ENCODE measurements at regions not wholly inside any gene's neighbourhood (a gene's known extent, or its start where the extent isn't known, plus 50 kb on each side); places are given as distances from the start of the nearest gene placed in this dataset.

DNA sequence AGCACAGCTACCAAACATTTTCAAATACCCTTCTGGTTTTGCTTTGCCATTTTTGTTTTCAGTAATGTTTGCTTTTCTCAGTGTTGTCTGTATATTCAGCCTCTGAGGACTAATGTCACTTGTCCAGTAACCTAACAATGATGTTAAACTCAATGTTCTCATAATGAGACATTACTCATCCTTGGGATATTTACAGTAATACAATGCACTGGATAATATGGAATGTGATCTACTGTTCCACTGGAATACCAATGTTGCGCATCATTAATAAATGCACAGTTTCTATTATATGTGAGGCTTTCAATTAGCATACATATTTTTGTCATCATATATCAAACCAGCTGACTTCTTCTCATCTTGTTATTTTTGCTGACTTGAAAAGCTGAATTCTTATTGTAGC is 259.1 kb downstream of the SH2D1A start:
- no peak overlapping the region for H3K9ac ChIP-seq (ENCODE audit: insufficient read depth, low read length, poor library complexity, severe bottlenecking)
- H3K36me3 Mint-ChIP-seq: no peaks in the 10 kb centered on the region

DNA sequence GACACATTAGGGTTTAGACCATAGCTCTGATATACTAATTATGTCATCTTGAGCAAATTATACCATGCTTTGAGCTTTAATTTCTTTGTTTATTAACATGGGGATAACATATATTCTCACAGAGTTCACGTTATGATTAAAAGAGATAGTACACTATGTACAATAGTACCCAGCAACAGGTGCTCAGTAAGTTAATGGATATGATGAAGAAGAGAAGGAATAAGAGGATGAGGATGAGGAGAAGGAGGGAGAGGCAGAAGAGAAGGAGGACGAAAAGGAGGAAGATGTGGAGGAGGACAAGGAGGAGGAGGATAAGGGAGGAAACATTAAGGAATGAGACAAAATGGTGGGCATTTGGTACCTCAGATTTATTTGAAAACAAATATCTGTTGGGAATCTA is 260.4 kb downstream of the SH2D1A start:
- Histone ChIP-seq H3K79me2 (ENCODE audit: insufficient read depth, low read length) (no peaks in the 10 kb centered on the region), H3K4me2 (replicated peaks; ENCODE audit: extremely low read depth, low read length, poor library complexity, severe bottlenecking) (no peak overlapping the region), H3K4me3 (replicated peaks in 1 of 3; ENCODE audit: low read depth in 2 of 3, low read length in 3 of 3) (no peak overlapping the region), H3K9me3 (replicated peaks in 1 of 2; ENCODE audit: control insufficient read depth in 1 of 2, insufficient read depth in 1 of 2, low read length in 2 of 2) (no peaks in the 10 kb centered on the region), H3K36me3 (replicated peaks in 1 of 2; ENCODE audit: control insufficient read depth in 1 of 2, insufficient read depth in 2 of 2, low read length in 2 of 2) (no peaks in the 10 kb centered on the region), H3K9ac (ENCODE audit: insufficient read depth, low read length, poor library complexity, severe bottlenecking) (no peak overlapping the region), H3K27me3 (ENCODE audit: control insufficient read depth in 2 of 2, insufficient read depth in 2 of 2, low read length in 2 of 2) (no peaks in the 10 kb centered on the region), H3K27ac (ENCODE audit: low read depth in 1 of 2, low read length in 2 of 2) (no peak overlapping the region), H3K4me1 (ENCODE audit: control insufficient read depth in 1 of 2, insufficient read depth in 2 of 2, low read length in 2 of 2) (no peaks in the 10 kb centered on the region), H2AFZ (ENCODE audit: insufficient read depth, low read depth, low read length, poor library complexity, severe bottlenecking) (no peak overlapping the region), H4K20me1 (ENCODE audit: insufficient read depth, low read length) (no peaks in the 10 kb centered on the region)
- H3K9me3 Mint-ChIP-seq: no peaks in the 10 kb centered on the region
- no peak overlapping the region for H3K27ac Mint-ChIP-seq
- H3K4me1 Mint-ChIP-seq: no peaks in the 10 kb centered on the region
- intact Hi-C loops (cut with micrococcal nuclease): no loop called here
- WGBS (ENCODE audit: insufficient coverage): 88% methylated on average over 1 of the region's 2 CpGs
- TF ChIP-seq, protein P1, sequence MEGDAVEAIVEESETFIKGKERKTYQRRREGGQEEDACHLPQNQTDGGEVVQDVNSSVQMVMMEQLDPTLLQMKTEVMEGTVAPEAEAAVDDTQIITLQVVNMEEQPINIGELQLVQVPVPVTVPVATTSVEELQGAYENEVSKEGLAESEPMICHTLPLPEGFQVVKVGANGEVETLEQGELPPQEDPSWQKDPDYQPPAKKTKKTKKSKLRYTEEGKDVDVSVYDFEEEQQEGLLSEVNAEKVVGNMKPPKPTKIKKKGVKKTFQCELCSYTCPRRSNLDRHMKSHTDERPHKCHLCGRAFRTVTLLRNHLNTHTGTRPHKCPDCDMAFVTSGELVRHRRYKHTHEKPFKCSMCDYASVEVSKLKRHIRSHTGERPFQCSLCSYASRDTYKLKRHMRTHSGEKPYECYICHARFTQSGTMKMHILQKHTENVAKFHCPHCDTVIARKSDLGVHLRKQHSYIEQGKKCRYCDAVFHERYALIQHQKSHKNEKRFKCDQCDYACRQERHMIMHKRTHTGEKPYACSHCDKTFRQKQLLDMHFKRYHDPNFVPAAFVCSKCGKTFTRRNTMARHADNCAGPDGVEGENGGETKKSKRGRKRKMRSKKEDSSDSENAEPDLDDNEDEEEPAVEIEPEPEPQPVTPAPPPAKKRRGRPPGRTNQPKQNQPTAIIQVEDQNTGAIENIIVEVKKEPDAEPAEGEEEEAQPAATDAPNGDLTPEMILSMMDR (IDR thresholded peaks at IDR 0.05): no peak
- H3K36me3 Mint-ChIP-seq: no peaks in the 10 kb centered on the region
- DNase-seq: no peak
- no peak overlapping the region for H3K4me3 Mint-ChIP-seq
- H3K27me3 Mint-ChIP-seq (ENCODE audit: low read depth in 3 of 3): no peaks in the 10 kb centered on the region

More for the DNA sequence above, 259.1 kb downstream of the SH2D1A start:
- Histone ChIP-seq H3K4me3 (replicated peaks in 1 of 3; ENCODE audit: low read depth in 2 of 3, low read length in 3 of 3) (no peak overlapping the region), H3K27me3 (ENCODE audit: control insufficient read depth in 2 of 2, insufficient read depth in 2 of 2, low read length in 2 of 2) (no peaks in the 10 kb centered on the region), H3K36me3 (replicated peaks in 1 of 2; ENCODE audit: control insufficient read depth in 1 of 2, insufficient read depth in 2 of 2, low read length in 2 of 2) (no peaks in the 10 kb centered on the region), H2AFZ (ENCODE audit: insufficient read depth, low read depth, low read length, poor library complexity, severe bottlenecking) (no peak overlapping the region), H4K20me1 (ENCODE audit: insufficient read depth, low read length) (no peaks in the 10 kb centered on the region), H3K4me2 (replicated peaks; ENCODE audit: extremely low read depth, low read length, poor library complexity, severe bottlenecking) (no peak overlapping the region), H3K4me1 (ENCODE audit: control insufficient read depth in 1 of 2, insufficient read depth in 2 of 2, low read length in 2 of 2) (no peaks in the 10 kb centered on the region), H3K79me2 (ENCODE audit: insufficient read depth, low read length) (no peaks in the 10 kb centered on the region), H3K27ac (ENCODE audit: low read depth in 1 of 2, low read length in 2 of 2) (no peak overlapping the region), H3K9me3 (replicated peaks in 1 of 2; ENCODE audit: control insufficient read depth in 1 of 2, insufficient read depth in 1 of 2, low read length in 2 of 2) (no peaks in the 10 kb centered on the region)
- no peaks in the 10 kb centered on the region for H3K4me1 Mint-ChIP-seq
- H3K27me3 Mint-ChIP-seq (ENCODE audit: low read depth in 3 of 3): no peaks in the 10 kb centered on the region
- no peak for DNase-seq
- H3K4me3 Mint-ChIP-seq: no peak overlapping the region
- TF ChIP-seq, protein P1 (IDR thresholded peaks at IDR 0.05): no peak
- no CpG with 5 or more reads among the region's 1 CpG for WGBS (ENCODE audit: insufficient coverage)
- no peak overlapping the region for H3K27ac Mint-ChIP-seq
- intact Hi-C loops (cut with micrococcal nuclease): no loop called here
- H3K9me3 Mint-ChIP-seq: no peaks in the 10 kb centered on the region

Measured in CD14-positive monocyte (primary cell).